Psoas muscle (tissue), 7 donors: ENCODE measurements at regions not wholly inside any gene's neighbourhood (a gene's known extent, or its start where the extent isn't known, plus 50 kb on each side); places are given as distances from the start of the nearest gene placed in this dataset.

Experiments used
- ATAC-seq, 4 donors: fragments of 200-7000 bp; cut with Tn5 transposase; one replicate each; pipeline ENCODE4 v1.9.1; 2020; ENCODE audit warnings: moderate library complexity in 3 of 4, mild to moderate bottlenecking in 2 of 4
- DNase-seq, 2 donors: peaks; one replicate each; pipeline ENCODE4 v3.0.0-alpha.2; 2020
- H3K27ac ChIP-seq: fragments of 200-600 bp; one replicate; pipeline ENCODE4 v1.8.0; 2022
- H3K27me3 ChIP-seq, 3 donors: fragments of 200-600 bp in 1 of 3; one replicate each; pipeline versions ENCODE4 v1.6.1 to v1.8.0; 2013 to 2022; ENCODE audit warnings: low read length in 2 of 3, mild to moderate bottlenecking in 2 of 3, moderate library complexity in 1 of 3; ENCODE audit not compliant: insufficient read depth in 3 of 3
- H3K36me3 ChIP-seq, 2 donors: fragments of 200-600 bp in 1 of 2; one replicate each; pipeline versions ENCODE4 v1.6.1 to v1.8.0; 2013 to 2022; ENCODE audit warnings: low read depth in 1 of 2, mild to moderate bottlenecking in 1 of 2, moderate library complexity in 1 of 2; ENCODE audit not compliant: insufficient read depth in 1 of 2
- H3K4me1 ChIP-seq: fragments of 200-600 bp; one replicate; pipeline ENCODE4 v1.8.0; 2022
- H3K4me3 ChIP-seq: fragments of 200-600 bp; one replicate; pipeline ENCODE4 v1.8.0; 2022; ENCODE audit warnings: mild to moderate bottlenecking
- H3K9me3 ChIP-seq: fragments of 200-600 bp; one replicate; pipeline ENCODE4 v1.8.0; 2022
- WGBS, 3 donors: extraction: QIAGEN DNeasy Blood & Tissue Kit; methylation state at CpG; one replicate each; pipeline versions ENCODE4 v1.1.6 to v1.1.7; 2013; 5-methylcytosine and 5-hydroxymethylcytosine counted together
- intact Hi-C, 2 donors: fragments of 100-400 bp; cut with DNase I; formaldehyde crosslinking; loops; one replicate each; pipeline versions ENCODE4 v1.11.0 to v1.14.2; 2022
- TF ChIP-seq, protein P1 (sequence below): fragments of 200-600 bp; IDR thresholded peaks from one replicate; pipeline ENCODE4 v1.8.0; 2022; ENCODE audit warnings: antibody characterized with exemption
- donor health status: healthy with polysubstance abuse.
- donor health status: DM: no; HTN: no; CAD: no; lungs with moderate emphysema.
- donor health status: Bipolar disorder and iron deficiency.
- donor health status: healthy.
- donor health status: DM: yes; HTN: yes; CAD: no.
- donor health status: DM: no; HTN: no; CAD: no.
- donor health status: DM: yes; HTN: yes; CAD: no.

GRCh38 chr9:29882767-29883166 is 2309.5 kb upstream of the C9orf72 start:
- DNase-seq, result no peak
- TF ChIP-seq, protein P1, sequence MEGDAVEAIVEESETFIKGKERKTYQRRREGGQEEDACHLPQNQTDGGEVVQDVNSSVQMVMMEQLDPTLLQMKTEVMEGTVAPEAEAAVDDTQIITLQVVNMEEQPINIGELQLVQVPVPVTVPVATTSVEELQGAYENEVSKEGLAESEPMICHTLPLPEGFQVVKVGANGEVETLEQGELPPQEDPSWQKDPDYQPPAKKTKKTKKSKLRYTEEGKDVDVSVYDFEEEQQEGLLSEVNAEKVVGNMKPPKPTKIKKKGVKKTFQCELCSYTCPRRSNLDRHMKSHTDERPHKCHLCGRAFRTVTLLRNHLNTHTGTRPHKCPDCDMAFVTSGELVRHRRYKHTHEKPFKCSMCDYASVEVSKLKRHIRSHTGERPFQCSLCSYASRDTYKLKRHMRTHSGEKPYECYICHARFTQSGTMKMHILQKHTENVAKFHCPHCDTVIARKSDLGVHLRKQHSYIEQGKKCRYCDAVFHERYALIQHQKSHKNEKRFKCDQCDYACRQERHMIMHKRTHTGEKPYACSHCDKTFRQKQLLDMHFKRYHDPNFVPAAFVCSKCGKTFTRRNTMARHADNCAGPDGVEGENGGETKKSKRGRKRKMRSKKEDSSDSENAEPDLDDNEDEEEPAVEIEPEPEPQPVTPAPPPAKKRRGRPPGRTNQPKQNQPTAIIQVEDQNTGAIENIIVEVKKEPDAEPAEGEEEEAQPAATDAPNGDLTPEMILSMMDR, result no peak
- no peak overlapping the region for H3K27ac ChIP-seq
- intact Hi-C loops, result no loop called here
- no peaks in the 10 kb centered on the region for H3K27me3 ChIP-seq
- H3K4me3 ChIP-seq, result no peak overlapping the region
- no peaks in the 10 kb centered on the region for H3K4me1 ChIP-seq
- no peak for ATAC-seq
- H3K9me3 ChIP-seq, result no peaks in the 10 kb centered on the region
- WGBS, 3 donors, result 21 to 37% (median 23%) methylated on average over 2 of the region's 2 CpGs
- no peaks in the 10 kb centered on the region for H3K36me3 ChIP-seq

GRCh38 chr9:29906065-29906464 is 2332.8 kb upstream of the C9orf72 start:
- H3K27ac ChIP-seq, result no peak overlapping the region
- no peaks in the 10 kb centered on the region for H3K4me1 ChIP-seq
- no peak for ATAC-seq
- TF ChIP-seq, protein P1, result no peak
- no peak for DNase-seq
- intact Hi-C loops, result loop anchor here in 1 of 2 donors (10.0 kb wide), 1 partner anchor 371 kb away; no protein-coding TSS in a partner anchor
- H3K27me3 ChIP-seq, result no peaks in the 10 kb centered on the region
- H3K9me3 ChIP-seq, result no peaks in the 10 kb centered on the region
- no peak overlapping the region for H3K4me3 ChIP-seq
- H3K36me3 ChIP-seq, result no peaks in the 10 kb centered on the region

DNA sequence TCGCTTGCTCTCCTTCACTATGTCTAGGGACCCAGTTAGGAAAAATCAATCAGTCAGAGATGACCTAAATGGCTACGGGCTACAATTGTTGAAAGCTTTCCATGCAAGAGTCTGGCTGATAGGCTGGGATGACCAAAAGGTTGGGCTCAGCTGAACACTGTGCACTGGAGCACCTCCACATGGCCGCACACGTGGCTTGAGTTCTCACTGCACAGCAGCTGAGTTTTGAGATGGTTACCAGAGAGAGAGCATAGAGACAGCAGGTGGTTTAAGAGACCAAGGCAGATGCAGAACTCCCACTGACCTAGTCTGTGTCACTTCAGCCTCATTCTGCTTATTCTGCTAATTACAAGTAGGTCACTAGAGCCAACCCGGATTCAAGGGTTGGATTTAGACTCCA is 2354.8 kb upstream of the C9orf72 start:
- Histone ChIP-seq H3K36me3 (no peaks in the 10 kb centered on the region), H3K27ac (no peak overlapping the region), H3K4me1 (no peaks in the 10 kb centered on the region), H3K9me3 (no peaks in the 10 kb centered on the region), H3K4me3 (no peak overlapping the region), H3K27me3 (no peaks in the 10 kb centered on the region)
- ATAC-seq (no peak), DNase-seq (no peak)
- TF ChIP-seq, protein P1, result no peak
- WGBS, 3 donors, result 83 to 87% (median 83%) methylated on average over 5 of the region's 5 CpGs
- intact Hi-C loops, result no loop called here

DNA sequence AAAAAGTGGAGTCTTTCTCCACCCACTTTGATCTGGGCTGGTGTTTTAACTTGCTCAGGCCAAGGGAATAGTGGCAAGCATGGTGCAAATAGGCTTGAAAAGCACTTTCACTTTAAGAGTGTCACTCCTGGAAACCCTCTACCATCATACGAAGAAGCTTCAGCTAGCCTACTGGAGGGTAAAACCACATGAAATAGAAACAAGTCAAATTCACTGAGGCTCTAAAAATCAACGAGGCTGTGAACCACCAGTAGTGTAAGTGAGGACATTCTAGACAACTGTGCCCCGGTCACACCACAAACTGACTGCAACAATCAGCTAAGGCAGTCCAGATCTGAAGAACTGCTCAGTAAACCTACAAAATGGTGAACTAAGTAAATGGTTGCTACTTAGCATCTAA is 2366.3 kb upstream of the C9orf72 start:
- no peak overlapping the region for H3K27ac ChIP-seq
- 76 to 87% (median 78%) methylated on average over 3 of the region's 3 CpGs for WGBS, 3 donors
- H3K27me3 ChIP-seq, result no peaks in the 10 kb centered on the region
- no peaks in the 10 kb centered on the region for H3K4me1 ChIP-seq
- H3K9me3 ChIP-seq, result no peaks in the 10 kb centered on the region
- TF ChIP-seq, protein P1, result no peak
- intact Hi-C loops, result no loop called here
- DNase-seq, result no peak
- H3K36me3 ChIP-seq, result no peaks in the 10 kb centered on the region
- H3K4me3 ChIP-seq, result no peak overlapping the region
- ATAC-seq, result no peak

DNA sequence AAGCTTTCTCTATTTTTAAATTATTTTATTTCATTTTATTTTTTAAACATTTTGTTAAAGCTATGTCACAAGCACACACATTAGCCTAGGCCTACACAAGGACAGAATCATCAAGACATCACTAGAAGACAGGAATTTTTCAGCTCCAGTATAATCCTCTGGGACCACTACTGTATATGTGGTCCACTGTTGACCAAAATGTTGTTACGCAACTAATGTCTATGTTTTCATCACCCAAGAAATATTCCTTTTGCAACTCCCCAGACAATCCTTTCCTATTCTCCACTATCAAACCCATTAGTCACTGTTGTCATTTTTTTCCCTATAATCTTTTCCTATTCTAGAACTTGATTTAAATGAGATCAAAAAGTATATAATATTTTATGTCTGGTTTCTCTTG is 2371.7 kb upstream of the C9orf72 start:
- Histone ChIP-seq H3K27me3 (no peaks in the 10 kb centered on the region), H3K36me3 (no peaks in the 10 kb centered on the region), H3K9me3 (no peaks in the 10 kb centered on the region), H3K27ac (no peak overlapping the region), H3K4me1 (no peaks in the 10 kb centered on the region), H3K4me3 (no peak overlapping the region)
- WGBS, 3 donors, result 88 to 93% (median 93%) methylated on average over 1 of the region's 1 CpG
- ATAC-seq, result no peak
- intact Hi-C loops, result no loop called here
- TF ChIP-seq, protein P1, result no peak
- no peak for DNase-seq
